ENCODE measurements at regions not wholly inside any gene's neighbourhood (a gene's known extent, or its start where the extent isn't known, plus 50 kb on each side); places are given as distances from the start of the nearest gene placed in this dataset.

DNA sequence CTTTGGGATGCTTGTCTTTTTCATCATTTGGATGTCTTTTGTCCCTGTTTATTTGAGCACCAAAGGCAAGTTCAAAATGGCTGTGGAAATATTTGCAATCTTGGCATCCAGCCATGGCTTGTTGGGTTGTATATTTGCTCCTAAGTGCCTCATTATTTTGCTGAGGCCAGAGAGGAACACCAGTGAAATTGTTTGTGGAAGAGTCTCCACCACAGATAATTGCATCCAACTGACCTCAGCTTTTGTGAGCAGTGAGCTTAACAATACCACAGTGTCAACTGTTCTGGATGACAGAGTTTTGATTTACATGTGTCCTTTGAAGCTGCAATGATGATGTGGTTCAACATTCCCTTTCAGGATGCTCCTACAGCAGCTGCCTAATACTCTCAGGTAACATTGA, 83.0 kb upstream of the KCNAB1 start:
- no peak for TF ChIP-seq CTCF (IDR thresholded peaks at IDR 0.05; ENCODE audit: low read depth, low read length)
- no peak for TF ChIP-seq POLR2A (IDR thresholded peaks at IDR 0.05; ENCODE audit: extremely low read depth, insufficient read length)
- TF ChIP-seq MYC (IDR thresholded peaks at IDR 0.05; ENCODE audit: low read depth, low read length), result no peak
